CD4-positive, alpha-beta T cell treated with Interleukin-15 for 4 hours (primary cell): ENCODE measurements at regions not wholly inside any gene's neighbourhood (a gene's known extent, or its start where the extent isn't known, plus 50 kb on each side); places are given as distances from the start of the nearest gene placed in this dataset.
A peak's percentile ranks its signal among the peaks of the same experiment; 100 is the strongest.

Experiments used
- DNase-seq: peaks from one replicate; pipeline ENCODE4 v3.0.0-alpha.2; 2020; ENCODE audit warnings: low spot score

DNA sequence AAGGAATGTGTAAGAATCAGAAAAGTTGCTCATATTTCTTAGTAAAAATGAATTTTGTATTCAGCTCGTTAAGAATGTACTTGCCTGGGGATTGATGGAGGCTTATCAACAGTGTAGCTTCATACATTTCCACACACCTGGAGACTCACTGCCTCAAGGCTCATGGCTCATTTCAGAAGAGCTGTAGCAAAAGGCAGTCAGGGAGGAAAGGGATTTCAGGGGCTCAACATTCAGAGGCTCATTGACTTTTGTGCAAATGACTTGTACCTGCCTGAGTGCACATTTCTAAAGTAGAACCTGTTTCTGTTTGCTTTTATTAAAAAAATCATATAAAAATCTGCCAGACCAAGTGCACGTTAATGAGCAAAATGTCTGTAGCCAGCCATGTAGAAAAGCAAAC is 304.4 kb downstream of the KCNS3 start:
- DNase-seq: no peak

DNA sequence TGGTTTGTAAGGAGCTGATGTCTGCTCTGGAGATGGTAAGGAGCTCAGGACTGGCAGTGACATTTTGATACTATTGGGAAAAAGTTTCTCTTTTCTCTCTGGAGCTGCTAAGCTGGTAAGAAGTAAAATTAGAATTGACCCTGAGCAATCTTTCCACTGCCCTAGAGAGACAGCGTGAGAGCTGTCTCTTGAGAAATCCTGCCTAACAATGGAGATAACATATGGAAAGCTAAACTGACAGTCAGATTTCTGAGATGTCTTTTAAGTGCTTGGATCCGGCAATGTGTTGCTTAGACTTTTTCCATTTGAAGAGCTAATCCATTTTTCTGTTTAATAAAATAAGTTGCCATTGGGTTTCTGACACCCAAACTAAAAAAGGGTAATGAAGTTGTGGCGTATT is 302.4 kb downstream of the KCNS3 start:
- DNase-seq: no peak

DNA sequence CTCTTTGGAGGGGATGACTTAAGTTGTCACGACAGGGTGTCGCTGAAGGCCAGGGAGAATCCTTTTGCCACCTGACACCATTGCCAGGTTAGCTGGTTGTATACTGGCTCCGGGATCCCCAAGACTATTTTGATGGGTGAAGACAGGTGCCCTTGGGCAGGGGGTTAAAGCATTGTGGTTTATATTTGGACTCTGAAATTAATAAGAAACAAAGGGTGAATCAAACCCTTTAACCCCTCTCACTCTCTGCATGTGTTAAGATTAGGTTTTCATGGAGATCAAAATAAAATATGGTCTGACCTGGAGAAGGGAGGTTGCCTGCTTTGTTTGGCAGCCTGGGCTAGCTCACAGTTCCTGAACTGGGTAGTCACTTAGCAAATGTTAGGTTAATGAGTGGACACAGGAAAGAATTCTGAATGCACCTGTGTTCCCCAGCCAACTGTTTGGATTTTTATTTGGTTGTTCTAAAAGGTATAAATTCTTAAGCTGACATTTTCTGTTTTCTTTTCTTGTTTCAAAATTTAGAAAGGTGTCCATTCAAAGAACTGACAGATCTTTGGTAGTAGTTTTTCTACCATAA is 301.7 kb downstream of the KCNS3 start:
- no peak for DNase-seq

DNA sequence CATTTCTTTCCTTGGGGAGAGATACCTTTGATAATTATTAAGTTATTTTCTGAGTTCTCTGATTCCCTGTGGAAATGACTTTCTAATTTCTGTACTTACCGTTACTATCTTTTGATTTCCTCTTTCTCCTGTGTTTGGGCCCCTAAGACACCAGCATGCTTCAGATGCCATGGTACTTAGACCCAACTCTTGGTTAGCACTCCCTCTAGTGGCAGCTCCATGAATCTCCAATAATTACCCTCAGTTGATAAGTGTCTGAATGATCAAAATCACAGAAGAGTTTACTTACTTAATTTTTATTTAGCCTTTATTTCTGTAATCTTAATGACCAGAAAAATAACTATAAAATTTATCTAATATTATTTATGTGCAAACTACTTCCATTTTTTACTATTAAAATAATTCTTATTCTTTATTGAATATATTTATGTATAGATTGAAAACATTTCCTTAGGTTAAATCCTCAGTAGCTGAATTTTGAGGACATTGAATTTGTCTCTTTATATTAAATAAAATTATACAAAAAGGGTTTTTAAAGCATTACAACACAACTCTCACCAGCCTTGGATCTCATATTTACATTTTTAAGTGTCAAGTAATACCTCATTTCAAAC is 300.4 kb downstream of the KCNS3 start:
- DNase-seq: peak; percentile 38

DNA sequence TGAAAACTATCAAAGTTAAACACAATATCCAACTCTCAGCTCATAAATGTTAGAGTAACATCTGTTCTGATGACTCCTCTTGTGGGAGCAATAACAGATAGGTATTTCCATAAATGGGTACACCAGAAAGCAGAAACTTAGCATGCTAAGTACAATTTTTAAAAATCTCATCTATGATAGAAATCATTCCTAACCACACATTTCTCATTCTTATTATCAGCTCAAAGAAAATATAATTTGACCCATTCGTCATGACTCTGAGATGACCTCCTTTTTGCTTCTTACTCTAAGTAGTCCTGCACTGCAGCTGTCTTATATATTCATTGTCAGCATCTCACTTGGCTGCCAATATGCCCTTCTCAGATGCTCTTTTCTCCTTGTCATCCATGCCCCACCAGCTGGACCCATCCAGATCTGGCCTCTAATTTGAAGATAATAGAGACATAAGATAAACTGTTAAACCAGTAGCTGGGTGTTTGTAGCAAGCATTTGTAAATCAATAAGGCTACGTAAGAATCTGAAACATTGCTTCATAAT is 298.3 kb downstream of the KCNS3 start:
- DNase-seq: no peak

DNA sequence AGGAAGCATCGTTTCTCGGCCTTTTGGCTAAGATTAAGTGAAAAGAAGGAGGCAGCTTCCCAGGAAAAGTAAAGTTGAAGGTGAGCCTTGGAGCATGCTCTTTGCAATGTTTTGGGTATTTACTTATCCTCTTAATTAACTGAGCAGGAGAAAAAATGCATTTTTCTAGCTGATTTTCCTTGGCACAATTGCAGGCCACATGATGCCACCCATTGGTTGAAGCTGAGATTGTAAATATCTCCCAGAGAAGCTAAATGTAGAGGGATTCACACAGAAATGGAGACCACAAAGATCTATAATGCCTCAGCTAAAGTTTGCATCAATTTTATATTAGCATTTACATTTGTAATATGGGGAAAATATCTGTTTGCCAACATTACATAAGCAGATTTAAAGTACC is 294.1 kb downstream of the KCNS3 start:
- DNase-seq: no peak

DNA sequence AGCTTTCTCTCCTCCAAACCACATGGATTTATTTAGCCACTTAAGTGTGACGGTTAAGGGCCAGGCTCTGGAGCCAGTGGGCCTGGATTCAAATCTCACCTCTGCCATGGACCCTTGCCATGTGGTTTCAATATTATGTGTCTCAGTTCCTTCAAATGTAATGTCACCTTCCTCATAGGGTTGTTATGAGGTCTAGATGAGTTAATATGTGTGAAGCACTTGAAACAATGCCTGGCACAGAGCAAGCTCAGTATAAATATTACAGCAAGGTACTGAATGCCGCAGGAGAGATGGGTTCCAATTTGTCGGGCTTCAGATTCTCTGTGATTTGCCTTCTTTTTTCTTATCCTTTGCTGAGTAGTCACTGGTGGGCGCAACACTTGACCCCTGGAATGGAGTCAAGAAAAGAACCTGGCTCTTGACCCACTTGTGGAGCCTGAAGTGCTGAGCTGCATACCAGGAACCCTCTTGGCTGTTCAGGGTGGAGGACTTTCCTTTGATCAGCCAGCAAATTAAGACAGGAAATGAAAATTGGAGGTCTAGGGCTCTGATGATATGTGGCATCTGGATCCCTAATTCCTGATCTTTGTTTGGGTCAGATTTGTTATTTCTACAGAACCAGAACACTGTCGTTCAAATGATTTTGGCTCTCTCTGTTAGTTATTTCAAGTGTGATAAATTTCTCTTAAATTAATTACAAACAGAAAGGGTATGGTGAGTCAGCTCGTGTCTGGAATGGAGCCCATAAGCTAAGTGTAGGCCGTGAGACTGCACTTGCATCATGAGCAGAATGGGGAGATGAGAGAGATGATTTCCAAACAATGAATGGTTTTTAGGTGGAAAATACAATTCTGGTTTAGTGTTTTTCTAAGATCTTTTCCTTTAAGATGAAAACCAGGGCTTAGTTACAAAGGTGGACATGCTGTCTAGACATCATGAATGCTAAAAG is 293.0 kb downstream of the KCNS3 start:
- DNase-seq: no peak

DNA sequence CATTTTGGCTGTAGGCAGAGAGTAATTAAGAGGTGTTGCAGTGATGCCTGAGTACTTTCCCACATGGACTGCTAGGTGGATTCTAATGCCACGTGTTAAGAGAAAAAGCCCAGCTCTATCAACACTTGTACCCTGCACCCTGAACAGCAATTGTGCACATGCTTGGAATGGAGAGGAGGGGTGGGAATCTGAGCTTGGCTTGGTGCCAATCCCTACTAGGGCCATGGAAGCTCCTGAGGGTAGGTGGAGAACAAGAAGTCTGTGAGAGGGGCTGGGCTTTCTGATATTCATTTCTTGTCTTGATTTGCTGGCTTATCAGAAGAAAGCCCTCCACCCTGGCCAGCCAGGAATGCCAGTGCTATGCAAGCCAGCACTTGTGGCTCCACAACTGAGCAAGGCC is 292.2 kb downstream of the KCNS3 start:
- DNase-seq: no peak

DNA sequence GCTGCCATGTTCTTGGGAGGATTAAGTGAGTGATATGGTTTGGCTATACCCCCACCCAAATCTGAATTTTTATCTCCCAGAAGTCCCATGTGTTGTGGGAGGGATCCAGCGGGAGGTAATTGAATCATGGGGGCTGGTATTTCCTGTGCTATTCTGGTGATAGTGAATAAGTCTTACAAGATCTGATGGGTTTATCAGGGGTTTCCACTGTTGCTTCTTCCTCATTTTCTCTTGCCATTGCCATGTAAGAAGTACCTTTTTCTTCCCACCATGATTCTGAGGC is 291.4 kb downstream of the KCNS3 start:
- DNase-seq: no peak

DNA sequence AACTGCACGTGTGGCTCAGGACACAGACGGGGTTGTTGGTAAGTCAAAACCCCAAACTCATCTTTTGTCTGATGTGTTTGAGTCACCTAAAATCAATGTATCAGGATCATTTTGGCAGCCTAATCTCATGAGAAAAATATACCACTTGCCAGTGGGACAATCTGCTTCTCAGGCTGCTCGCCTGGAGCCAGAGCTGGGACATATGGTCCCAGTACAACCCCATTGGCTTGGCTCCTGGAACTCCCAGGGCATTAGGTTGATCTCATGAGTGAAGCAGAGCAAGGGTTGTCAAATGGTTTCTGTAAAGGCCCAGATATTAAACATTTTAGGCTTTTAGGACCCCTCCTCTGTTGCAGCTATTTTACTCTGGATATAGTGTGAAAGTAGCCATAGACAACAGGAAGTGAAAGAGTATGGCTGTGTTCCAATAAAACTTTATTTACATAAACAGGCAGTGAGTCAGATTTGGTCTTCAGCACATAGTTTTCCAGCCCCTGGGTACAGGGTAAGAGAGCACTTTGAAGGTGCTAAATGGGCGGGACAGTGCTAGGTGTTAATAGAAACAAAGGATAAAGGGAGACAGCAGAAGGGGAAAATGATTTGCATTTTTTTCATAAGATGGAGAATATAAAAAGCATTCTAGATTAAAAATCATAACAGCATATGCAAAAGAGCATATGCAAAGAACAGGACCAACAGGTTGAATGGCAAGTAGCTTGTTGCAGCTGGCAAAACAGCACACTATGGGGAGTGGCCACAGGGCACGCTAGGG is 290.8 kb downstream of the KCNS3 start:
- DNase-seq: no peak

DNA sequence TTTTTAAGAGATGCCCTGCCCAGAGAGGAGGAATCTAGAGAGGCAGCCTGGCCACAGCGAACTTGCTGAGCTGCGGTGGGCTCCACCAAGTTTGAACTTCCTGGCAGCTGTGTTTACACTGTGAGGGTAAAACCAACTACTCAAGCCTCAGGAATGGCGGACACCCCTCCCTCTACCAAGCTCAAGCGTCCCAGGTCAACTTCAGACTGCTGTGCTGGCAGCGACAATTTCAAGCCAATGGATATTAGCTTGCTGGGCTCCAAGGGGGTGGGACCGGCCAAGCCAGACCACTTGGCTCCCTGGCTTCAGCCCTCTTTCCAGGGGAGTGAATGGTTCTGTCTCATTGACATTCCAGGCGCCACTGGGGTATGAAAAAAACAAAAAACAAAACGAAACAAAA is 289.4 kb downstream of the KCNS3 start:
- no peak for DNase-seq

DNA sequence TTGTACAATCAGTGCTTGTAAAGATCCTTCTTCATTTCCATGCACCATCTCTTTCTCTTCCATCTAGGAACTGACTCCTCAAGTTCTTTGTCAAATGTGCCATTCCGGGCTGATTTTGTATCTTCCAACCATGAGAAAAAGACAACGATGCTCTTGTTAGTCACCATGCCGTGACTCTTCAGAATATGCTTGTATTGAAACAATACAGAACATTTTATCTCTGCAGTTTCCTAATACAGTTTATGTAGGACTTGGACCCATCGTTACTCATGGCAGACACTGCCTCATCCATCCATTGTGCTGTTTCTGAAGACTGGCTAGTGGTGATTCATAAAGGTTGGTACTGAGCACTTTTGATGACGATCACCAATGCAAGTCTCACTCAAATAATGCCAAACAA is 283.2 kb downstream of the KCNS3 start:
- no peak for DNase-seq

DNA sequence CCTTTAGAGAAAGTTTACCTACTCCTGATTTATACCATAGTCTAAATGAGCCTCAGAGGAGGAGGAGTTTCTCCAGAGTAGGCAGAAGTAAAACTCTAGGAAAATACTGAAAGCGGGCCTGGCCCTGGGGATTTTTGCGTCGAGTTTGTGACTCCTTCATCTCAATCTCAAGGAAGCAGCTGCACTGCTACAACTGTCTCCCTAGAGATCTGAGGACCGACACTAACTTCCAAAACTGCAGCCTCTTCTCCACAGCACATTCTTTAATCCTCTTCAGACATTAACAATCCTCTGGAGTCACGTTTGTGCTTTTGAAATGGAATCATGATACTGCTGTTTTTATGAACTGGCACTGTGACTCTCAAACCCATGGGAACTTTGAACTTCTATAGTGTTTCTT is 281.4 kb downstream of the KCNS3 start:
- no peak for DNase-seq

DNA sequence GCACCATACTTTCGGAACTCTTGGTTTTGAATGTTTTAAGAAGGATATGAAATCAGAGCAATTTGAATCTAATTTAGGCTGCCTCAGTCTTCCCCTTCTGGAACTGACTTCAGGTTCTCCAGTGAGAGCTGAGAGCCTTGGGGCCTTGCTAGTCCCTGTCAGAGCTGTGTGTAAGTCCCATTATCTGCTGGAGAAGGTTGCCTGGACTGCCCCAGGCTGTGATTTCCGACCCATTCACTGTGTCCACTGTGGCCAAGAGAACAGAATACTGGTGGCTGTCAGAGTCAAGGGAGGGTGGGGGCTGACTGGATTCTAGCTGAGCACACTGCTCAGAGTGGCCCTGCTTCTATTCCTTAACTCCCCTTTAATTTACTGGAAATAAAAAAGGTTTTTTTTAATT is 278.0 kb downstream of the KCNS3 start:
- no peak for DNase-seq

DNA sequence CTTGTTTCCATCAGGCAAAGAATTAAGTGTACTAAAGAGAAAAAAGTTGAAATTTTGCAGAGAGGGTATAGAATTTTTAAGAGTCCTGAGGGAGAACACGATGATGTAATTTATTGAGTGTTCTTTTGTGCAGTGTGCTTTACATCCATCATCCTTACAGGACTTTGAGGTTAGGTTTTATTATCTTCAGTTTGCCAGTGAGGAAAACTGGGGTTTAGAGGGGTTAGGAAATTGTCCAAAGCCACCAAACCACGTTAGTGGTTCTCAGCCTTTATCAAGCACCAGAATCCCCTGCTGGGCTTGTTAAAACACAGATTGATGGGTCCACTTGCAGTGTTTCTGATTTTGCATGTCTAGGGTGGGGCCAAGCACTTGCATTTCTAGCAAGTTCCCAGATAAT is 277.5 kb downstream of the KCNS3 start:
- no peak for DNase-seq

DNA sequence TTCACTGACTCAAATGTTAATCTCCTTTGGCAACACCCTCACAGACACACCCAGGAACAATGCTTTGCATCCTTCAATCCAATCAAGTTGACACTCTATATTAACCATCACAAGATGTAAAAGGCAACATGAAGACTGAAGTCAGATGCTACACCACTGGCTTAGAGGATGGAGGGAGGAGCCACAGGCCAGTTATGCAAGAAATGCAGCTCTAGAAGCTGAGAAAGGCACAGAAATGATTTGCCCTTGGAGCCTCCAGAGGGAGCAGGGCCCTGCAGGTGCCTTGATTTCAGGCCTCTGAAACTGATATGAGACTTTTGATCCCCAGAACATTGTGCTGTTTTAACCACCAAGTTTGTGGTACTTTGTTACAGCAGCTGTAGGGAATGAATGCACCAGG is 276.3 kb downstream of the KCNS3 start:
- no peak for DNase-seq

DNA sequence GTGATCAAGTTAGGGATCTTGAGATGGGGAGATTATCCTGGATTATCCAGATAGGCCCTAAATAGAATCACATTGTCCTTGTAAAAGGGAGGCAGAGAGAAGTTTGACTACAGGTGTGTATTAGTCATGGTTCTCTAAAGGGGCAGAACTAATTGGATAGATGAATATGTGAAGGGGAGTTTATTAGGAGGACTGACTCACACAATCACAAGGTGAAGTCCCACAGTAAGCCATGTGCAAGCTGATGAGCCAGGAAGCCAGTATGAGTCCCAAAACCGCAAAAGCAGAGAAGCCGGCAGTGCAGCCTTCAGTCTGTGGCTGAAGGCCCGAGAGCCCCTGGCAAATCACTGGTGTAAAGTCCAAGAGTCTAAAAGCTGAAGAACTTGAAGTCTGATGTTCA is 275.8 kb downstream of the KCNS3 start:
- no peak for DNase-seq

DNA sequence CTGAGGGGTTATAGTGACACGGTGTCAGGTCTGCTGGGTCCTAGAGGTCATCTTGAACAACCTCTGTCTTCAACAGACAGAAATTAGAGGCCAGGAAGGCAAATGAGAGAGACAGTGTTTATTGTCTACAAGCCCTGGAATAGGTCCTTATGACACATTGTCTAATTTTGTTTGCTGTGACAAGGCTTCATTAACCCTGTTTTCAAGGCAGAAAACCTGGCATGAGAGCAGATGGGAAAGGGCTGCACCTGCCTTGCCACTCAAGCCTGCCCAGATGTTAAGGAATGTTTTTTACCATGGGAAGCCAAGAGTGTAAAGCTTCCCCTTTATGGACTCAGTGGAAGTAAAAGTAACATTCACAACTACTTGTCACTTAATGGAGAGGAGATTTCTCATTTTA is 275.3 kb downstream of the KCNS3 start:
- DNase-seq: no peak

DNA sequence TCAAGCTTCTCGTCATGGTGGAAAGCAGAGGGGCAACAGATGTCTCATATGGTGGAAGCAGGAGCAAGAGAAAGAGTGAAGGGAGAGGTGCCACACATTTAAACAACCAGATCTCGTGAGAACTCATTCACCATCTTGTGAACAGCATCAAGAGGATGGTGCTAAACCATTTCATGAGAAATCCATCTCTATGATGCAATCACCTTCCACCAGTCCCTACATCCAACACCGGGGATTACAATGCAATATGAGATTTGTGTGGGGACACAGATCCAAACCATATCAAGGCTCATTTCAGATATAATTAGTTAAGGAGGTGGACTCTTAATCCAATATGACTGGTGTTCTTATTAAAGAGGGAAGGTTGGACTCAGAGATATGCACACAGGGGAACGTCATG is 272.8 kb downstream of the KCNS3 start:
- DNase-seq: no peak

DNA sequence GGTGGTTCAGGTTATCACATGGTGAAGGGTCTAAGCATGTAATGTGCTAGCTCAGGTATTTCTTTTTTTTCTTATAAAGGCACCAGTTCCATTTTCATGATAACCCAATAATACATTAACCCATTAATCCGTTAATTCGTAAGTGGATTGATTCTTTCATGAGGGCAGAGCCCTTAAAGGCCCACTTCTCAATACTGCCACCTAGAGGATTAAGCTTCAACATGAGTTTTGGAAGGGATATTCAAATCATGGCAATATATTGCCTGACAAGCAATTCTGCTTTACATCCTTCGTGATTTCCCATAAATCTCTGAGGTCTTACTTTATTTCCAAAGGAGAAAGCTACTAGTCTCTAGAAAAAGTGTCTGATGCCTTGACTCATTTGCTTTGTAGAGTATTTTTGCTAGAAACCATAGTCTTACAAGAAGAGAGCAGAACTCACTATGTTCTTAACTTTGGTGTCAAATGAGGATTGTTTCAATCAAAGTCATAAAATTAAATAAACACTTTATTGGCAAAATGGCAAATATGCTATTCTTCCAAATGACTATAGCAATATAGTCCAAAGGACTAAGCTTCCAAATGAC is 271.3 kb downstream of the KCNS3 start:
- peak; percentile 7 for DNase-seq

DNA sequence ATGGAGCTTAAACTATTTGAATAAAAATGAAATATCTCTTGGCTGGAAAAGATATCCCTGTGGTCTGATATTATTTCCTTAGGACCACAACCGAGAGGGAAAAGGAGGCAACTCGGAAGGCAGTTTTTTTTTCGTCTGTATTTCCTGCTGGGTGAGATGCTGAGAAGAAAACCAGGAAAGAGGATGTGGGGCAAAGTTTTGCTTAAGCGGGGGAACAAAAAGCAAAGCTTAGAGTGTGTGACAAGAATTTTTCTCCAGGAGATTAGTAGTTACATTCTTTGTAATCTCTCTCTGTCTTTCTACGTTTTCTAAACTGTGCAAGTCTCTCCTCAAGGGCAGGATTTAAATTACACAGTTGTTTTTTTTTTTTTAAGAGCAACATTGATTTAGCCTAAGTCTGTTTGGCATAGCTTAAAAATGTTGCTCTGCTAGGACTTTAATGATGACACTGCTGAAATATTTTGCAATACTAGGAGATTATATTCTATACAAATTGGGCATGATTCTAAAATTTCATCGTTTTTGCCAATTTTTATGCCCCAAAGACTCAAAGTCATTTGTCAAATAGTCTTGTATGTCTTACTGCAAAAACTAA is 258.5 kb downstream of the KCNS3 start:
- no peak for DNase-seq

DNA sequence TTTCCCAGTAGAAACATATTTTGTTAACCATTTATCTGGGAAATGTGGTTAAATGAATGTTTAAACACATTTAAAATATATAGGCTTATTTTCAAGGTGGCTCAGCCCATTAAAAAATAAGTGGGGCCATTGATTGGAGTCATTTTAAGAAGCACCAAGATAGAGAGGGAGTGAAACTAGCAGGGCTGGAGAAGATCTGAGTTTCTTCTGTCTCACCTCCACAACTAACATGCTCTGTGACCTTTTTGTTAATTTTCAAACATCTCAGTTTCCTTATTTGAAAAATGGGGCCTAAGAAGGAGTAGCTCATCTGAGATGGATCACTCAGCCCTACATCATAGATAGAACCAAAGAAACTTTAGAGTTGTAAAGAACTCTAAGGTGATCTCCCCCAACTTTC is 254.8 kb downstream of the KCNS3 start:
- DNase-seq: no peak
